NCI-H524 treated with DMSO at 0.1 percent for 48 hours (cell line): ENCODE measurements at regions not wholly inside any gene's neighbourhood (a gene's known extent, or its start where the extent isn't known, plus 50 kb on each side); places are given as distances from the start of the nearest gene placed in this dataset.

Experiments used
- DNase-seq: peaks from one replicate; lab custom pipeline; 2025; lab: John Stamatoyannopoulos, UW

- no peak for DNase-seq
Measured at GRCh38 chr13:68128297-68128915, 898.3 kb upstream of the PCDH9 start.

- no peak for DNase-seq
Measured at GRCh38 chr13:68125087-68125480, 894.9 kb upstream of the PCDH9 start.

- DNase-seq, result no peak
Measured at GRCh38 chr13:68124437-68125086, 894.4 kb upstream of the PCDH9 start.

GRCh38 chr13:68110178-68110768, 880.1 kb upstream of the PCDH9 start:
- DNase-seq, result no peak

GRCh38 chr13:68107667-68108066, 877.5 kb upstream of the PCDH9 start:
- no peak for DNase-seq

- no peak for DNase-seq
Measured at GRCh38 chr13:68099631-68100030, 869.5 kb upstream of the PCDH9 start.

- no peak for DNase-seq
Measured at GRCh38 chr13:68081061-68081460, 850.9 kb upstream of the PCDH9 start.

GRCh38 chr13:68078874-68079273, 848.7 kb upstream of the PCDH9 start:
- DNase-seq, result no peak

GRCh38 chr13:68078469-68078868, 848.3 kb upstream of the PCDH9 start:
- no peak for DNase-seq

GRCh38 chr13:68076046-68076445, 845.9 kb upstream of the PCDH9 start:
- no peak for DNase-seq

GRCh38 chr13:68066879-68067513, 836.9 kb upstream of the PCDH9 start:
- DNase-seq, result no peak

GRCh38 chr13:68064001-68064770, 834.0 kb upstream of the PCDH9 start:
- no peak for DNase-seq

- DNase-seq, result no peak
Measured at GRCh38 chr13:68063181-68063580, 833.0 kb upstream of the PCDH9 start.

GRCh38 chr13:68057836-68058235, 827.7 kb upstream of the PCDH9 start:
- no peak for DNase-seq

GRCh38 chr13:68056816-68057710, 826.9 kb upstream of the PCDH9 start:
- no peak for DNase-seq

GRCh38 chr13:68051910-68052309, 821.8 kb upstream of the PCDH9 start:
- no peak for DNase-seq

GRCh38 chr13:68050761-68051160, 820.6 kb upstream of the PCDH9 start:
- no peak for DNase-seq

- DNase-seq, result no peak
Measured at GRCh38 chr13:68048802-68049359, 818.7 kb upstream of the PCDH9 start.

GRCh38 chr13:68047889-68048288, 817.8 kb upstream of the PCDH9 start:
- no peak for DNase-seq

- no peak for DNase-seq
Measured at GRCh38 chr13:68046903-68047302, 816.8 kb upstream of the PCDH9 start.
